Gastrocnemius medialis (tissue), 4 donors: ENCODE measurements at regions not wholly inside any gene's neighbourhood (a gene's known extent, or its start where the extent isn't known, plus 50 kb on each side); places are given as distances from the start of the nearest gene placed in this dataset.

ENCODE experiments used
- POLR2A ChIP-seq, 2 donors: fragments of 450-650 bp; IDR thresholded peaks; one replicate each; pipeline ENCODE4 v1.6.1; 2017; ENCODE audit warnings: antibody characterized with exemption in 2 of 2, mild to moderate bottlenecking in 2 of 2, moderate library complexity in 2 of 2
- TF ChIP-seq, protein P1 (sequence below), 5 experiments: fragments of 450-650 bp in 3 of 5; fragments of 200-600 bp in 2 of 5; sonication (generic) in 2 of 5; IDR thresholded peaks in 4 of 5; conservative IDR thresholded peaks in 1 of 5; 1 replicate in 4 of 5; 2 replicates in 1 of 5; pipeline ENCODE4 v1.5.1; 2016 to 2019; ENCODE audit warnings: antibody characterized with exemption in 5 of 5, mild to moderate bottlenecking in 3 of 5, moderate library complexity in 3 of 5

DNA sequence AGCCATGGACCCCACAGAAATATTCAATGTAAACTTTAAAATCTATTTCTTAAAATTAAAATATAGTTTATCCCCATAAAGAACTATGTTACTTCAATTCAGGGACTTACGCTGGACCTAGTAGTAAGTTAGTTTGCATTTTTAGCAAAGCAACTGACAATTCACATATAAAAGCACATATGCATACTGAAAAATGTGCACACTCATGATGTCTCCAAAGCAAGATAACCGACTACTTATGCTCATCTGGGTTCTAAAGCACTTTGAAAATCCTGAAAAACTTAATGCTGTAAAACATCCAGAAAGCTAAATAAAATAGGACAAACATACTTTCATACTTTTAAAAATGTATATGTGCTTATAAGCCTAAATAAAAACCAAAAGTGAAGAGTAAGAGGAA lies 264.4 kb upstream of the GAS1 start:
- TF ChIP-seq, protein P1, sequence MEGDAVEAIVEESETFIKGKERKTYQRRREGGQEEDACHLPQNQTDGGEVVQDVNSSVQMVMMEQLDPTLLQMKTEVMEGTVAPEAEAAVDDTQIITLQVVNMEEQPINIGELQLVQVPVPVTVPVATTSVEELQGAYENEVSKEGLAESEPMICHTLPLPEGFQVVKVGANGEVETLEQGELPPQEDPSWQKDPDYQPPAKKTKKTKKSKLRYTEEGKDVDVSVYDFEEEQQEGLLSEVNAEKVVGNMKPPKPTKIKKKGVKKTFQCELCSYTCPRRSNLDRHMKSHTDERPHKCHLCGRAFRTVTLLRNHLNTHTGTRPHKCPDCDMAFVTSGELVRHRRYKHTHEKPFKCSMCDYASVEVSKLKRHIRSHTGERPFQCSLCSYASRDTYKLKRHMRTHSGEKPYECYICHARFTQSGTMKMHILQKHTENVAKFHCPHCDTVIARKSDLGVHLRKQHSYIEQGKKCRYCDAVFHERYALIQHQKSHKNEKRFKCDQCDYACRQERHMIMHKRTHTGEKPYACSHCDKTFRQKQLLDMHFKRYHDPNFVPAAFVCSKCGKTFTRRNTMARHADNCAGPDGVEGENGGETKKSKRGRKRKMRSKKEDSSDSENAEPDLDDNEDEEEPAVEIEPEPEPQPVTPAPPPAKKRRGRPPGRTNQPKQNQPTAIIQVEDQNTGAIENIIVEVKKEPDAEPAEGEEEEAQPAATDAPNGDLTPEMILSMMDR (IDR thresholded peaks at IDR 0.05 in 4 of 5, conservative IDR thresholded peaks at IDR 0.05 in 1 of 5) = no peak
- TF ChIP-seq POLR2A (IDR thresholded peaks at IDR 0.05) = no peak
